Neural cell (in vitro differentiated cells): ENCODE measurements at regions not wholly inside any gene's neighbourhood (a gene's known extent, or its start where the extent isn't known, plus 50 kb on each side); places are given as distances from the start of the nearest gene placed in this dataset.

Experiments
- H2AFZ ChIP-seq: fragments of 200-600, 300-800 bp; sonication (generic), shearing (Covaris generic); 2 replicates; pipeline ENCODE4 v1.6.0; 2014; ENCODE audit warnings: low read depth, mild to moderate bottlenecking, antibody characterized with exemption, low read length, moderate library complexity
- H3F3A ChIP-seq: fragments of 200-600 bp; shearing (Covaris generic); 2 replicates; pipeline ENCODE4 v1.6.1; 2016; ENCODE audit warnings: mild to moderate bottlenecking, moderate library complexity, mixed read lengths, antibody characterized with exemption, low read length; ENCODE audit not compliant: insufficient read depth, poor library complexity, severe bottlenecking
- H3K27ac ChIP-seq: fragments of 200-600, 300-800 bp; sonication (generic), shearing (Covaris generic); 2 replicates; pipeline ENCODE4 v1.5.1; 2014; ENCODE audit warnings: mild to moderate bottlenecking, low read length, moderate library complexity
- H3K27me3 ChIP-seq: fragments of 300-800, 200-600 bp; sonication (generic), shearing (Covaris generic); 2 replicates; pipeline ENCODE4 v1.6.0; 2014; ENCODE audit warnings: mild to moderate bottlenecking, low read depth, low read length, moderate library complexity; ENCODE audit not compliant: insufficient read depth
- H3K36me3 ChIP-seq: fragments of 300-800, 200-600 bp; sonication (generic), shearing (Covaris generic); 2 replicates; pipeline ENCODE4 v1.5.1; 2014; ENCODE audit warnings: mild to moderate bottlenecking, antibody characterized with exemption, low read length, moderate library complexity; ENCODE audit not compliant: insufficient read depth
- H3K4me2 ChIP-seq: fragments of 300-800, 200-600 bp; sonication (generic), shearing (Covaris generic); 2 replicates; pipeline ENCODE4 v1.6.0; 2014; ENCODE audit warnings: mild to moderate bottlenecking, low read length
- H3K4me3 ChIP-seq: fragments of 300-800, 200-600 bp; sonication (generic), shearing (Covaris generic); 2 replicates; pipeline ENCODE4 v1.5.1; 2014; ENCODE audit warnings: mild to moderate bottlenecking, low read length, moderate library complexity
- H3K79me2 ChIP-seq: fragments of 200-600 bp; shearing (Covaris generic); replicated peaks from 2 replicates; pipeline ENCODE4 v1.6.0; 2014; ENCODE audit warnings: mild to moderate bottlenecking, low read length, moderate library complexity; ENCODE audit not compliant: insufficient read depth
- H3K9ac ChIP-seq: fragments of 300-800, 200-600 bp; sonication (generic), shearing (Covaris generic); 2 replicates; pipeline ENCODE4 v1.6.1; 2016; ENCODE audit warnings: mild to moderate bottlenecking, low read length, mixed read lengths
- H3K9me2 ChIP-seq: fragments of 200-600 bp; shearing (Covaris generic); 2 replicates; pipeline ENCODE4 v1.6.1; 2016; ENCODE audit warnings: mild to moderate bottlenecking, low read length, mixed read lengths; ENCODE audit not compliant: insufficient read depth
- H3K9me3 ChIP-seq: fragments of 200-600, 300-800 bp; sonication (generic), shearing (Covaris generic); 2 replicates; pipeline ENCODE4 v1.6.1; 2016; ENCODE audit warnings: mild to moderate bottlenecking, mixed run types, low read length, moderate library complexity, mixed read lengths
- H4K20me1 ChIP-seq: fragments of 200-600 bp; shearing (Covaris generic); 2 replicates; pipeline ENCODE4 v1.6.1; 2016; ENCODE audit warnings: mild to moderate bottlenecking, mixed run types; ENCODE audit not compliant: insufficient read depth
- CTCF ChIP-seq: fragments of 450-650 bp; IDR thresholded peaks from 2 replicates; pipeline ENCODE4 v1.5.1; 2014; ENCODE audit warnings: antibody characterized with exemption, mild to moderate bottlenecking, moderate library complexity; ENCODE audit not compliant: poor library complexity, severe bottlenecking
- EP300 ChIP-seq: fragments of 450-650 bp; conservative IDR thresholded peaks from 2 replicates; pipeline ENCODE4 v1.6.1; 2014; ENCODE audit warnings: antibody characterized with exemption, mild to moderate bottlenecking, moderate library complexity; ENCODE audit not compliant: poor library complexity, severe bottlenecking
- EZH2 ChIP-seq: fragments of 200-600, 300-800 bp; shearing (Covaris generic), sonication (generic); IDR thresholded peaks from 2 replicates; pipeline ENCODE4 v1.6.1; 2014; ENCODE audit warnings: antibody characterized with exemption, low read length, borderline replicate concordance, mild to moderate bottlenecking; ENCODE audit not compliant: insufficient read depth, poor library complexity, severe bottlenecking
- MXI1 ChIP-seq: fragments of 450-650 bp; conservative IDR thresholded peaks from 2 replicates; pipeline ENCODE4 v1.6.1; 2014; ENCODE audit warnings: antibody characterized with exemption, mild to moderate bottlenecking; ENCODE audit not compliant: poor library complexity, severe bottlenecking
- POLR2AphosphoS5 ChIP-seq: IDR thresholded peaks from 2 replicates; pipeline ENCODE4 v1.6.1; 2012
- RAD21 ChIP-seq: fragments of 450-650 bp; conservative IDR thresholded peaks from 2 replicates; pipeline ENCODE4 v1.6.1; 2014; ENCODE audit warnings: antibody characterized with exemption, mild to moderate bottlenecking, moderate library complexity
- REST ChIP-seq: IDR thresholded peaks from 2 replicates; pipeline ENCODE4 v1.6.1; 2012; ENCODE audit warnings: borderline replicate concordance
- SMC3 ChIP-seq: fragments of 450-650 bp; conservative IDR thresholded peaks from 2 replicates; pipeline ENCODE4 v1.6.1; 2014; ENCODE audit warnings: antibody characterized with exemption, mild to moderate bottlenecking, moderate library complexity; ENCODE audit not compliant: poor library complexity
- TAF1 ChIP-seq: IDR thresholded peaks from 2 replicates; pipeline ENCODE4 v1.6.1; 2012; ENCODE audit warnings: low read depth

- Histone ChIP-seq H3K9me2 (no peaks in the 10 kb centered on the region), H4K20me1 (no peaks in the 10 kb centered on the region)
- no peak for TF ChIP-seq POLR2AphosphoS5
- TF ChIP-seq TAF1 = no peak
- no peak for TF ChIP-seq MXI1
- TF ChIP-seq EP300 = no peak
- TF ChIP-seq EZH2 = no peak
- no peak for TF ChIP-seq RAD21
- no peak for TF ChIP-seq SMC3
- TF ChIP-seq REST = no peak
- no peak for TF ChIP-seq CTCF
Observed at GRCh38 chr17:70276906-70277305, 107.6 kb downstream of the KCNJ2 start.

GRCh38 chr17:70278844-70279462, 109.6 kb downstream of the KCNJ2 start:
- H3K79me2 ChIP-seq = no peaks in the 10 kb centered on the region
- H3K9me3 ChIP-seq = no peaks in the 10 kb centered on the region
- no peak overlapping the region for H3K4me3 ChIP-seq
- H3K27me3 ChIP-seq = no peaks in the 10 kb centered on the region
- H4K20me1 ChIP-seq = no peaks in the 10 kb centered on the region
- no peak overlapping the region for H2AFZ ChIP-seq
- no peaks in the 10 kb centered on the region for H3K9me2 ChIP-seq
- no peaks in the 10 kb centered on the region for H3F3A ChIP-seq
- no peak for TF ChIP-seq POLR2AphosphoS5
- no peak for TF ChIP-seq REST
- no peak for TF ChIP-seq TAF1
- TF ChIP-seq CTCF = no peak
- no peak for TF ChIP-seq RAD21
- TF ChIP-seq MXI1 = no peak
- TF ChIP-seq EP300 = no peak
- TF ChIP-seq SMC3 = no peak
- TF ChIP-seq EZH2 = no peak
- H3K27ac ChIP-seq = no peak overlapping the region
- no peaks in the 10 kb centered on the region for H3K36me3 ChIP-seq
- no peak overlapping the region for H3K9ac ChIP-seq
- no peak overlapping the region for H3K4me2 ChIP-seq

More at GRCh38 chr17:70276906-70277305, 107.6 kb downstream of the KCNJ2 start:
- Histone ChIP-seq H3K79me2 (no peaks in the 10 kb centered on the region), H3K27me3 (no peaks in the 10 kb centered on the region), H3K4me3 (no peak overlapping the region), H2AFZ (no peak overlapping the region), H3K27ac (no peak overlapping the region), H3K9ac (no peak overlapping the region), H3F3A (no peaks in the 10 kb centered on the region), H3K4me2 (no peak overlapping the region), H3K9me3 (no peaks in the 10 kb centered on the region), H3K36me3 (no peaks in the 10 kb centered on the region)
